ENCODE measurements at regions not wholly inside any gene's neighbourhood (a gene's known extent, or its start where the extent isn't known, plus 50 kb on each side); places are given as distances from the start of the nearest gene placed in this dataset.
"Not testable (repeated sequence)": the region's sequence is repeated elsewhere in the genome, so short reads cannot be mapped to it uniquely, and the experiment has no call there.

DNA sequence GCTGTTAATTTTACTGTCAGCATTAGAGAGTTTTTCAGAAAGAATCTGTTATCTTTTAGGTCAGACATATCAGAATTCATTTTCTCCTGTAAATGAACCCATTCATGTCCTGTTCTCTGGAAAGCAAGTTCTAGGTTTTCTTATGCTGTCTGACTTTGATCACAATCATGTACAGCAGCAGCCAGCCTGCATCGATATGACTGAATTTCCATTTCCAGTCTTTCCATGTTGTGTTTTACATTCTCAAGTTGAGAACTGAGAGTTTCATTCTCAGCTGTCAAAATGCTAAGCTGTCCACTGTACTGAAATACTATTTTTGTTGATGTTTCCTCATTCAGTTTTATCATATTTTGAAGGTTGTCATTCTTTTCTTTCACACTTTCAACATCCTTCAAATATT, 103.3 kb upstream of the VOPP1 start:
- H3K4me1 ChIP-seq; DNase-seq (ENCODE audit: low spot score in 2 of 2); H3K27me3 ChIP-seq; H3K4me3 ChIP-seq; H3K9me3 ChIP-seq; H3K36me3 ChIP-seq; intact Hi-C loops (cut with DNase I; ENCODE audit: low total_unique reads); H3K27ac ChIP-seq: not testable (repeated sequence)

DNA sequence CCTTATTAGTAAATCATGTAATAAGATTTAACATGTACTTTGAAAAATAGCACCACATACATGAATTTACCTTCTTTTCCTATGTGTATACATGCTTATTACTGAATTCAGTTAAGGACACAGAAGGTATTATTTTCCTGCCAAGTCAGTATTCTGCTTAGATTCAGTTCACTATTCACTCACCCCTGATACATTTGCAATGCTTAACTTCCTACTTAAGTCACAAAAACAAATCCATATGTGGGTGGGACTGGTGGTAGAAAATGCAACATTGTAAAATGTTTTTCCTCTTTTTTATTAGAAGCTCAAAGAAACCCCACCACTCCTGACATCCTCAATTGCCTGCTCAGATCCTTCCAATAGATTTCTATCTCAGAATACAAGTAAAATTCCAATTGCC, 101.2 kb upstream of the VOPP1 start:
- H3K27ac ChIP-seq; H3K27me3 ChIP-seq; H3K36me3 ChIP-seq; DNase-seq (ENCODE audit: low spot score in 2 of 2); H3K4me3 ChIP-seq; H3K9me3 ChIP-seq; intact Hi-C loops (cut with DNase I; ENCODE audit: low total_unique reads); H3K4me1 ChIP-seq: not testable (repeated sequence)

DNA sequence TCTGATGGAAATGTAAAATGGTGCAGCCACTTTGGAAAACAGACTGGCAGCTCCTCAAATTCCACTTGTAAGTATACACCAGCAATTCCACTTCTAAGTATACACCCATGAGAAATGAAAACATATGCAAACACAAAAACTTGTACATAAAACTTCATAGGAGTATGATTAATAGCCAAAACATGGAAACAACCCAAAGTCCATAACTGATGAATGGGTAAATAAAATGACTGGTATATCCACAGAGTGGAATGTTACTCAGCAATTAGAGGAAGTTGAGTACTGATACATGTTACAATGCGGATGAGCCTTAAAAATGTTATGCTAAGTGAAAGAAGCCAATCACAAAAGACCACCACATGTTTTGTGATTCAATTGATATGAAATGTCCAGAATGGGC, 99.8 kb upstream of the VOPP1 start:
- H3K27ac ChIP-seq; H3K36me3 ChIP-seq; H3K4me1 ChIP-seq; DNase-seq (ENCODE audit: low spot score in 2 of 2); H3K27me3 ChIP-seq; intact Hi-C loops (cut with DNase I; ENCODE audit: low total_unique reads); H3K9me3 ChIP-seq; H3K4me3 ChIP-seq: not testable (repeated sequence)

DNA sequence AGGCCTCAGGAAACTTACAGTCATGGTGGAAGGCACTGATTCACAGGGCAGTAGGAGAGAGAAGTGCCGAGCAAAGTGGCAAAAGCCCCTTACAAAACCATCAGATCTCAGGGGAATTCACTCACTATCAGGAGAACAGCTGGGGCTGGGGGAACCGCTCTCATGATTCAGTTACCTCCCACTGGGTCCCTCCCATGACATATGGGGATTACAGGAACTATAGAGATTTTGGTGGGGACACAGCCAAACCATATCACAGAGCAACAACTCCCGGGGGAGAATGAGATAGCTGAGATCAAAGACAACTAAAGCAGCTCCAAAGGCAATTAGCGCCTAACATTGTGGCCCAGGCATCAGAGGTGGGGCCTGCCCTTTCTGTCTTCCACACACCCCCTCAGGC, 85.4 kb upstream of the VOPP1 start:
- no peak for DNase-seq (ENCODE audit: low spot score in 2 of 2)
- intact Hi-C loops (cut with DNase I; ENCODE audit: low total_unique reads), result loop anchor here (5.0 kb wide), 1 partner anchor 920 kb away; no protein-coding TSS in a partner anchor
- no peaks in the 10 kb centered on the region for H3K27me3 ChIP-seq
- H3K4me1 ChIP-seq, result no peaks in the 10 kb centered on the region
- TF ChIP-seq, protein P1, sequence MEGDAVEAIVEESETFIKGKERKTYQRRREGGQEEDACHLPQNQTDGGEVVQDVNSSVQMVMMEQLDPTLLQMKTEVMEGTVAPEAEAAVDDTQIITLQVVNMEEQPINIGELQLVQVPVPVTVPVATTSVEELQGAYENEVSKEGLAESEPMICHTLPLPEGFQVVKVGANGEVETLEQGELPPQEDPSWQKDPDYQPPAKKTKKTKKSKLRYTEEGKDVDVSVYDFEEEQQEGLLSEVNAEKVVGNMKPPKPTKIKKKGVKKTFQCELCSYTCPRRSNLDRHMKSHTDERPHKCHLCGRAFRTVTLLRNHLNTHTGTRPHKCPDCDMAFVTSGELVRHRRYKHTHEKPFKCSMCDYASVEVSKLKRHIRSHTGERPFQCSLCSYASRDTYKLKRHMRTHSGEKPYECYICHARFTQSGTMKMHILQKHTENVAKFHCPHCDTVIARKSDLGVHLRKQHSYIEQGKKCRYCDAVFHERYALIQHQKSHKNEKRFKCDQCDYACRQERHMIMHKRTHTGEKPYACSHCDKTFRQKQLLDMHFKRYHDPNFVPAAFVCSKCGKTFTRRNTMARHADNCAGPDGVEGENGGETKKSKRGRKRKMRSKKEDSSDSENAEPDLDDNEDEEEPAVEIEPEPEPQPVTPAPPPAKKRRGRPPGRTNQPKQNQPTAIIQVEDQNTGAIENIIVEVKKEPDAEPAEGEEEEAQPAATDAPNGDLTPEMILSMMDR (IDR thresholded peaks at IDR 0.05), result no peak
- no peak for TF ChIP-seq POLR2AphosphoS5 (IDR thresholded peaks at IDR 0.05)
- no peak overlapping the region for H3K4me3 ChIP-seq
- no peaks in the 10 kb centered on the region for H3K9me3 ChIP-seq
- H3K27ac ChIP-seq, result no peak overlapping the region
- H3K36me3 ChIP-seq, result no peaks in the 10 kb centered on the region

DNA sequence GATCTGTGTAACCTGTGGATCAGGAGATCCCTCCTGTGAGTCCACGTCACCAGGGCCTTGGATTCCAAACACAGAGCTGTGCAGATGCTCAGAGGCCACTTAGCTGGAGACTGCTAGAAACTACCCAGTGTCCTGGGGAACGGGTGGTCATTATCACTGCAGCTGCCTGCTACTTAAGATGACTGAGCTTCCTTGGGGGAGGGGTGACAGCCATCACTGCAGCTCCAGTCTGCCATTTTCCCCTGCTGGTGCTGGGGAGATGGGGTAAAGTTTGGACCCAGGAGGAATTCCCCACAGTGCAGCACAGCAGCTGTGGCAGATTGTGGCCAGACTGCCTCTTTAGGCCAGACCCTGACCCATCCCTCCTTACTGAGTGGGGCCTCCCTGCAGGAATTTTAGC, 78.8 kb upstream of the VOPP1 start:
- no peak for DNase-seq (ENCODE audit: low spot score in 2 of 2)

DNA sequence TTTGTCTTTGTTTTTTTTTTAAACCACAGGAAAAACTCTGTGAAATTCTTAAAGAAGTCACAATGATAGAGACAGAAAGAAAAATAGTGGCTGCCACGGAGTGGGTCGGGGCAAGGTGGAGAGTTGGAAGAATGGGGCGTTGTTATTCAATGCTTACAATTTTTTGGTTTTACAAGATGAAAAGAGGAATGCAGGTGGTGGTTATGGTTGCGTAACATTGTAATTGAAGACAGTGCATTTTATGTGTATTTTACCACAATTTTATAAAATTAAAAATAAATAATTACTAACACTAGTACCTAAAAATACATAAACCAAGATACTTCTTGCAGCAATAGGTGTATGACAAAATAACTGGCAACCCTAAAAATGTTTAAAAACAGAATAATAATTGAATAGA, 76.9 kb upstream of the VOPP1 start:
- H3K4me1 ChIP-seq, result no peaks in the 10 kb centered on the region
- intact Hi-C loops (cut with DNase I; ENCODE audit: low total_unique reads), result no loop called here
- no peak overlapping the region for H3K27ac ChIP-seq
- no peaks in the 10 kb centered on the region for H3K36me3 ChIP-seq
- no peaks in the 10 kb centered on the region for H3K27me3 ChIP-seq
- TF ChIP-seq POLR2AphosphoS5 (IDR thresholded peaks at IDR 0.05) (no peak), POLR2A (IDR thresholded peaks at IDR 0.05) (no peak)
- TF ChIP-seq, protein P1 (IDR thresholded peaks at IDR 0.05), result no peak
- DNase-seq (ENCODE audit: low spot score in 2 of 2), result no peak
- H3K4me3 ChIP-seq, result no peak overlapping the region
- H3K9me3 ChIP-seq, result no peaks in the 10 kb centered on the region

More for the DNA sequence above, 78.8 kb upstream of the VOPP1 start:
- Histone ChIP-seq H3K9me3 (no peaks in the 10 kb centered on the region), H3K27me3 (no peaks in the 10 kb centered on the region), H3K4me1 (no peaks in the 10 kb centered on the region), H3K27ac (no peak overlapping the region), H3K4me3 (no peak overlapping the region), H3K36me3 (no peaks in the 10 kb centered on the region)
- intact Hi-C loops (cut with DNase I; ENCODE audit: low total_unique reads), result no loop called here
- TF ChIP-seq POLR2A (IDR thresholded peaks at IDR 0.05) (no peak), POLR2AphosphoS5 (IDR thresholded peaks at IDR 0.05) (no peak)
- TF ChIP-seq, protein P1 (IDR thresholded peaks at IDR 0.05), result no peak

DNA sequence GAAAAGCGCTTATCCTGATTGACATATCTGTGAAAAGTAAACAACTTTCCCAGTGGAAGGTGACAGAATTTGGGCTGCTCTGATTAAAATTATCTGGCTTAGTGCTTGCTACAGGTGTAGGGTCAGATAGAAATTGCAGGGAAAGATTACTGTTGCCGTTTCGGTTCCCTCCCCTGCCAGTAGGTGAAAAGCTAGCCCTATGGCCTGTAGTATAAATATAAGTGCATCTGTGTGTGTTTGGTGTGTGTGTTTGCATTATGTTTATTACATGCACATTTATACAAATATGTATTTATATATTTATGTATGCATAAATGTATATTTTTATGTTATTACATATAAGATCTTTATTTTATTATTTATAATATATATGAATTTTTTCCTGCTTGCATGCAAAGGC, 72.3 kb upstream of the VOPP1 start:
- Histone ChIP-seq H3K4me3 (no peak overlapping the region), H3K27me3 (no peaks in the 10 kb centered on the region), H3K27ac (no peak overlapping the region), H3K36me3 (no peaks in the 10 kb centered on the region), H3K9me3 (no peaks in the 10 kb centered on the region), H3K4me1 (no peaks in the 10 kb centered on the region)
- no peak for DNase-seq (ENCODE audit: low spot score in 2 of 2)
- TF ChIP-seq, protein P1 (IDR thresholded peaks at IDR 0.05), result no peak
- TF ChIP-seq POLR2A (IDR thresholded peaks at IDR 0.05), result no peak
- intact Hi-C loops (cut with DNase I; ENCODE audit: low total_unique reads), result no loop called here

All from breast epithelium (tissue), 4 donors.